Esophagus squamous epithelium (tissue), 4 donors: ENCODE measurements at regions not wholly inside any gene's neighbourhood (a gene's known extent, or its start where the extent isn't known, plus 50 kb on each side); places are given as distances from the start of the nearest gene placed in this dataset.

Experiments
- CTCF ChIP-seq, 6 experiments: fragments of 450-650 bp in 4 of 6; fragments of 200-600 bp in 2 of 6; sonication (generic) in 2 of 6; IDR thresholded peaks; one replicate each; pipeline ENCODE4 v1.5.1; 2016 to 2019; ENCODE audit warnings: antibody characterized with exemption in 6 of 6, mild to moderate bottlenecking in 4 of 6, moderate library complexity in 4 of 6
- POLR2A ChIP-seq, 4 donors: fragments of 450-650 bp; IDR thresholded peaks; one replicate each; pipeline ENCODE4 v1.6.1; 2017; ENCODE audit warnings: antibody characterized with exemption in 4 of 4, mild to moderate bottlenecking in 4 of 4, moderate library complexity in 3 of 4

GRCh38 chr18:44474591-44474990 is 206.1 kb upstream of the SETBP1 start:
- no peak for TF ChIP-seq CTCF (IDR thresholded peaks at IDR 0.05)
- TF ChIP-seq POLR2A (IDR thresholded peaks at IDR 0.05): no peak
